ENCODE measurements at regions not wholly inside any gene's neighbourhood (a gene's known extent, or its start where the extent isn't known, plus 50 kb on each side); places are given as distances from the start of the nearest gene placed in this dataset.
A peak's percentile ranks its signal among the peaks of the same experiment; 100 is the strongest.
"Not testable (repeated sequence)": the region's sequence is repeated elsewhere in the genome, so short reads cannot be mapped to it uniquely, and the experiment has no call there.

- no peak for DNase-seq
Measured at GRCh38 chr13:27327633-27328032, 57.0 kb downstream of the RASL11A start.

- DNase-seq = no peak
Measured at GRCh38 chr13:27329210-27329609, 58.6 kb downstream of the RASL11A start.

- DNase-seq = no peak
Measured at GRCh38 chr13:27334774-27335435, 64.3 kb downstream of the RASL11A start.

- DNase-seq = no peak
Measured at GRCh38 chr13:27336014-27336673, 65.5 kb downstream of the RASL11A start.

- no peak for DNase-seq
Measured at GRCh38 chr13:27338207-27338606, 67.6 kb downstream of the RASL11A start.

GRCh38 chr13:27338816-27339215 is 68.2 kb downstream of the RASL11A start:
- DNase-seq = no peak

- peak; percentile 57 for DNase-seq
Measured at GRCh38 chr13:27339299-27339698, 68.7 kb downstream of the RASL11A start.

- DNase-seq = no peak
Measured at GRCh38 chr13:27341616-27342015, 71.0 kb downstream of the RASL11A start.

GRCh38 chr13:27347211-27347772 is 76.7 kb downstream of the RASL11A start:
- DNase-seq = no peak

- DNase-seq = no peak
Measured at GRCh38 chr13:27348461-27348860, 76.0 kb upstream of the GTF3A start.

- no peak for DNase-seq
Measured at GRCh38 chr13:27349458-27349857, 75.0 kb upstream of the GTF3A start.

- DNase-seq = not testable (repeated sequence)
Measured at GRCh38 chr13:27350825-27351224, 73.6 kb upstream of the GTF3A start.

- DNase-seq = no peak
Measured at GRCh38 chr13:27352698-27353097, 71.7 kb upstream of the GTF3A start.

GRCh38 chr13:27353166-27353583 is 71.2 kb upstream of the GTF3A start:
- peak; percentile 55 for DNase-seq

- DNase-seq = no peak
Measured at GRCh38 chr13:27353708-27354107, 70.7 kb upstream of the GTF3A start.

- no peak for DNase-seq
Measured at GRCh38 chr13:27354379-27354778, 70.0 kb upstream of the GTF3A start.

- DNase-seq = no peak
Measured at GRCh38 chr13:27355894-27356293, 68.5 kb upstream of the GTF3A start.

GRCh38 chr13:27358420-27358819 is 66.0 kb upstream of the GTF3A start:
- DNase-seq = no peak

GRCh38 chr13:27359199-27359821 is 65.1 kb upstream of the GTF3A start:
- peak; percentile 72 for DNase-seq

- no peak for DNase-seq
Measured at GRCh38 chr13:27360562-27360961, 63.9 kb upstream of the GTF3A start.

GRCh38 chr13:27362064-27362751 is 62.2 kb upstream of the GTF3A start:
- DNase-seq = peak; percentile 90

- not testable (repeated sequence) for DNase-seq
Measured at GRCh38 chr13:27363637-27364036, 60.8 kb upstream of the GTF3A start.

- no peak for DNase-seq
Measured at GRCh38 chr13:27367570-27367969, 56.8 kb upstream of the GTF3A start.
